HL-60 (cell line): ENCODE measurements at regions not wholly inside any gene's neighbourhood (a gene's known extent, or its start where the extent isn't known, plus 50 kb on each side); places are given as distances from the start of the nearest gene placed in this dataset.

Experiments
- DNase-seq, 2 experiments: peaks; one replicate each; pipeline ENCODE4 v3.0.0-alpha.2; 2010 to 2020; ENCODE audit warnings: low read depth in 1 of 2, low spot score in 1 of 2
- H3K27ac ChIP-seq: fragments of 250-450 bp; sonication (Bioruptor Pico); replicated peaks from 2 replicates; pipeline ENCODE4 v1.5.1; 2020; ENCODE audit warnings: mild to moderate bottlenecking, moderate library complexity
- H3K27me3 ChIP-seq: fragments of 250-450 bp; sonication (Bioruptor Pico); 2 replicates; pipeline ENCODE4 v1.5.1; 2021; ENCODE audit warnings: mild to moderate bottlenecking, moderate library complexity; ENCODE audit not compliant: insufficient read depth, poor library complexity, severe bottlenecking
- H3K4me3 ChIP-seq: replicated peaks from 2 replicates; pipeline ENCODE4 v1.5.1; 2011; ENCODE audit warnings: mild to moderate bottlenecking, control low read depth, low read length; ENCODE audit not compliant: insufficient read depth
- CTCF ChIP-seq: IDR thresholded peaks from one replicate; pipeline ENCODE4 v1.5.1; 2011; ENCODE audit warnings: low read length, control low read depth, inconsistent platforms; ENCODE audit not compliant: insufficient read depth
- GABPA ChIP-seq: IDR thresholded peaks from 2 replicates; pipeline ENCODE4 v1.6.1; 2012; ENCODE audit warnings: low read depth
- POLR2AphosphoS5 ChIP-seq: IDR thresholded peaks from 2 replicates; pipeline ENCODE4 v1.6.1; 2012; ENCODE audit warnings: low read depth
- SPI1 ChIP-seq: IDR thresholded peaks from 2 replicates; pipeline ENCODE4 v1.6.1; 2012; ENCODE audit warnings: low read depth, mild to moderate bottlenecking, borderline replicate concordance
- TF ChIP-seq, protein P1 (sequence below): IDR thresholded peaks from 2 replicates; pipeline ENCODE4 v1.6.1; 2012; ENCODE audit warnings: low read depth; ENCODE audit not compliant: insufficient replicate concordance

DNA sequence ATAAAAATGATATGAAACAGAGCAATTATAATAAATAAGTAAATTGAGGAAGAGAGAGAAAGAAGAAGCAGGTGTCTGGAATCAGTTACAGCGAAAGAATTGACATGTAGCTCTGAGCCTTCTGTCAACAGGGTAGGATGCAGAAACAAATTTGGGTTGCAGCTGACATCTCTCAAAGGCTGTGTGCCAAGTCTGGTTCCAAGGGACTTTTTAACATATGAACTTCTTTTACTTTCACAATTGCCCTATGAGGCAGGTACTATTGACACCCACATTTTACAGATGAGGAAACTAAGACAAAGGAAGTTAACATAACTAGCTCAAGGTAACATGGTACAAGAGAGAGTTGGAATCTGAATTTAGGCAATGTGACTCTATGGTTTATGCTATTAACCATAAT is 260.0 kb downstream of the ASXL3 start:
- H3K27ac ChIP-seq = no peak overlapping the region
- no peak overlapping the region for H3K4me3 ChIP-seq
- DNase-seq = no peak
- TF ChIP-seq SPI1 (no peak), POLR2AphosphoS5 (no peak), GABPA (no peak), CTCF (no peak)
- TF ChIP-seq, protein P1, sequence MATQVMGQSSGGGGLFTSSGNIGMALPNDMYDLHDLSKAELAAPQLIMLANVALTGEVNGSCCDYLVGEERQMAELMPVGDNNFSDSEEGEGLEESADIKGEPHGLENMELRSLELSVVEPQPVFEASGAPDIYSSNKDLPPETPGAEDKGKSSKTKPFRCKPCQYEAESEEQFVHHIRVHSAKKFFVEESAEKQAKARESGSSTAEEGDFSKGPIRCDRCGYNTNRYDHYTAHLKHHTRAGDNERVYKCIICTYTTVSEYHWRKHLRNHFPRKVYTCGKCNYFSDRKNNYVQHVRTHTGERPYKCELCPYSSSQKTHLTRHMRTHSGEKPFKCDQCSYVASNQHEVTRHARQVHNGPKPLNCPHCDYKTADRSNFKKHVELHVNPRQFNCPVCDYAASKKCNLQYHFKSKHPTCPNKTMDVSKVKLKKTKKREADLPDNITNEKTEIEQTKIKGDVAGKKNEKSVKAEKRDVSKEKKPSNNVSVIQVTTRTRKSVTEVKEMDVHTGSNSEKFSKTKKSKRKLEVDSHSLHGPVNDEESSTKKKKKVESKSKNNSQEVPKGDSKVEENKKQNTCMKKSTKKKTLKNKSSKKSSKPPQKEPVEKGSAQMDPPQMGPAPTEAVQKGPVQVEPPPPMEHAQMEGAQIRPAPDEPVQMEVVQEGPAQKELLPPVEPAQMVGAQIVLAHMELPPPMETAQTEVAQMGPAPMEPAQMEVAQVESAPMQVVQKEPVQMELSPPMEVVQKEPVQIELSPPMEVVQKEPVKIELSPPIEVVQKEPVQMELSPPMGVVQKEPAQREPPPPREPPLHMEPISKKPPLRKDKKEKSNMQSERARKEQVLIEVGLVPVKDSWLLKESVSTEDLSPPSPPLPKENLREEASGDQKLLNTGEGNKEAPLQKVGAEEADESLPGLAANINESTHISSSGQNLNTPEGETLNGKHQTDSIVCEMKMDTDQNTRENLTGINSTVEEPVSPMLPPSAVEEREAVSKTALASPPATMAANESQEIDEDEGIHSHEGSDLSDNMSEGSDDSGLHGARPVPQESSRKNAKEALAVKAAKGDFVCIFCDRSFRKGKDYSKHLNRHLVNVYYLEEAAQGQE = no peak
- H3K27me3 ChIP-seq = no peaks in the 10 kb centered on the region

GRCh38 chr18:33837191-33837590 is 259.2 kb downstream of the ASXL3 start:
- no peak for TF ChIP-seq CTCF
- TF ChIP-seq POLR2AphosphoS5 = no peak
- no peak for TF ChIP-seq SPI1
- TF ChIP-seq, protein P1 = no peak
- TF ChIP-seq GABPA = no peak
- H3K27me3 ChIP-seq = no peaks in the 10 kb centered on the region
- no peak for DNase-seq
- no peak overlapping the region for H3K4me3 ChIP-seq
- no peak overlapping the region for H3K27ac ChIP-seq

DNA sequence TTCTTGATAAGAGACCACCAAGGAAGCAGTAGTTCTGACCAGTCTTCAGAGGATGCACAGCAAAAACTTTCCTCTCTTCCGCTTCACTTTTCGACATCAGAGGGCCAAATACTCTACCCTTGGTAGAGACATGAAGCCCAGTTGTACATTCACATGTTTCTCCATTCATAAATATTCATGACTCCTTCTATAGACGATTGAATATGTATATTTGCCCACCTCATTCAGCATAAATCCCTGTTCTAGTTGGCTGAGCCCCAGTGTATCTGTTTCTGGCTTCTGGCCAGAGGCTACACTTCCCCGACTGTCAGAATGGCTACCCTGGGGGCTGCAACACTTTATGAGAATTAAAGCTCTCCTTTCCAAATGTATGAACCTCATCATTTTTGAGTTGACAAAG is 258.5 kb downstream of the ASXL3 start:
- no peak for DNase-seq
- Histone ChIP-seq H3K27me3 (no peaks in the 10 kb centered on the region), H3K4me3 (no peak overlapping the region), H3K27ac (no peak overlapping the region)
- TF ChIP-seq, protein P1 = no peak
- TF ChIP-seq CTCF = no peak
- TF ChIP-seq POLR2AphosphoS5 = no peak
- no peak for TF ChIP-seq GABPA
- no peak for TF ChIP-seq SPI1
